Urinary bladder (tissue), 3 donors: ENCODE measurements at regions not wholly inside any gene's neighbourhood (a gene's known extent, or its start where the extent isn't known, plus 50 kb on each side); places are given as distances from the start of the nearest gene placed in this dataset.

Experiments used
- DNase-seq: peaks from one replicate; pipeline ENCODE4 v3.0.0-alpha.2; 2015; ENCODE audit errors: extremely low spot score
- H3K27ac ChIP-seq: one replicate; pipeline ENCODE4 v1.5.1; 2013; ENCODE audit warnings: low read depth, mild to moderate bottlenecking, moderate library complexity
- H3K36me3 ChIP-seq: one replicate; pipeline ENCODE4 v1.6.1; 2013; ENCODE audit warnings: mild to moderate bottlenecking, moderate library complexity; ENCODE audit not compliant: insufficient read depth
- H3K4me1 ChIP-seq: one replicate; pipeline ENCODE4 v1.6.1; 2013; ENCODE audit warnings: mild to moderate bottlenecking, moderate library complexity; ENCODE audit not compliant: insufficient read depth
- H3K4me3 ChIP-seq: one replicate; pipeline ENCODE4 v1.5.1; 2013; ENCODE audit warnings: low read depth, low read length
- WGBS: extraction: QIAGEN DNeasy Blood & Tissue Kit; methylation state at CpG from one replicate; pipeline ENCODE4 v1.1.7; 2013; 5-methylcytosine and 5-hydroxymethylcytosine counted together
- donor health status: healthy with polysubstance abuse.
- donor health status: healthy.

- Histone ChIP-seq H3K36me3 (no peaks in the 10 kb centered on the region), H3K27ac (no peak overlapping the region), H3K4me3 (no peak overlapping the region), H3K4me1 (no peaks in the 10 kb centered on the region)
- 54% methylated on average over 3 of the region's 3 CpGs for WGBS
- no peak for DNase-seq
Measured at GRCh38 chr21:28235169-28235895, 757.3 kb downstream of the LTN1 start.

GRCh38 chr21:28234326-28234725, 758.4 kb downstream of the LTN1 start:
- no peak overlapping the region for H3K27ac ChIP-seq
- WGBS = 90% methylated on average over 5 of the region's 5 CpGs
- no peaks in the 10 kb centered on the region for H3K4me1 ChIP-seq

GRCh38 chr21:28233536-28234220, 759.0 kb downstream of the LTN1 start:
- Histone ChIP-seq H3K4me3 (no peak overlapping the region), H3K27ac (no peak overlapping the region), H3K36me3 (no peaks in the 10 kb centered on the region), H3K4me1 (no peaks in the 10 kb centered on the region)
- 91% methylated on average over 9 of the region's 9 CpGs for WGBS
- DNase-seq = no peak

More at GRCh38 chr21:28234326-28234725, 758.4 kb downstream of the LTN1 start:
- no peaks in the 10 kb centered on the region for H3K36me3 ChIP-seq
- no peak for DNase-seq
- H3K4me3 ChIP-seq = no peak overlapping the region

- WGBS = 19% methylated on average over 1 of the region's 1 CpG
- Histone ChIP-seq H3K36me3 (no peaks in the 10 kb centered on the region), H3K27ac (no peak overlapping the region), H3K4me3 (no peak overlapping the region), H3K4me1 (no peaks in the 10 kb centered on the region)
- DNase-seq = no peak
Measured at GRCh38 chr21:28230559-28230958, 762.1 kb downstream of the LTN1 start.

- WGBS = 51% methylated on average over 4 of the region's 4 CpGs
- no peak overlapping the region for H3K4me3 ChIP-seq
- H3K27ac ChIP-seq = no peak overlapping the region
- H3K4me1 ChIP-seq = no peaks in the 10 kb centered on the region
- H3K36me3 ChIP-seq = no peaks in the 10 kb centered on the region
- DNase-seq = no peak
Measured at GRCh38 chr21:28229814-28230213, 762.9 kb downstream of the LTN1 start.

- no peaks in the 10 kb centered on the region for H3K4me1 ChIP-seq
- WGBS = 82% methylated on average over 2 of the region's 2 CpGs
- H3K4me3 ChIP-seq = no peak overlapping the region
- H3K36me3 ChIP-seq = no peaks in the 10 kb centered on the region
- H3K27ac ChIP-seq = no peak overlapping the region
- DNase-seq = no peak
Measured at GRCh38 chr21:28228636-28228995, 764.1 kb downstream of the LTN1 start.

GRCh38 chr21:28227881-28228635, 764.6 kb downstream of the LTN1 start:
- Histone ChIP-seq H3K4me3 (no peak overlapping the region), H3K4me1 (no peaks in the 10 kb centered on the region), H3K36me3 (no peaks in the 10 kb centered on the region), H3K27ac (no peak overlapping the region)
- no peak for DNase-seq
- 64% methylated on average over 4 of the region's 4 CpGs for WGBS

GRCh38 chr21:28226563-28226962, 766.1 kb downstream of the LTN1 start:
- H3K4me3 ChIP-seq = no peak overlapping the region
- no peak for DNase-seq
- WGBS = 95% methylated on average over 2 of the region's 2 CpGs
- no peak overlapping the region for H3K27ac ChIP-seq
- H3K4me1 ChIP-seq = no peaks in the 10 kb centered on the region
- H3K36me3 ChIP-seq = no peaks in the 10 kb centered on the region

- no peak for DNase-seq
- no peak overlapping the region for H3K4me3 ChIP-seq
- no peak overlapping the region for H3K27ac ChIP-seq
- WGBS = 85% methylated on average over 6 of the region's 6 CpGs
- H3K4me1 ChIP-seq = no peaks in the 10 kb centered on the region
- H3K36me3 ChIP-seq = no peaks in the 10 kb centered on the region
Measured at GRCh38 chr21:28224191-28224726, 768.4 kb downstream of the LTN1 start.

GRCh38 chr21:28221984-28222383, 770.7 kb downstream of the LTN1 start:
- no peaks in the 10 kb centered on the region for H3K4me1 ChIP-seq
- DNase-seq = no peak
- no peak overlapping the region for H3K27ac ChIP-seq
- no peak overlapping the region for H3K4me3 ChIP-seq
- WGBS = 80% methylated on average over 1 of the region's 1 CpG
- no peaks in the 10 kb centered on the region for H3K36me3 ChIP-seq

GRCh38 chr21:28220680-28221079, 772.0 kb downstream of the LTN1 start:
- no peak for DNase-seq
- Histone ChIP-seq H3K4me3 (no peak overlapping the region), H3K27ac (no peak overlapping the region), H3K36me3 (no peaks in the 10 kb centered on the region), H3K4me1 (no peaks in the 10 kb centered on the region)
- WGBS = 33% methylated on average over 2 of the region's 2 CpGs

GRCh38 chr21:28216976-28217523, 775.6 kb downstream of the LTN1 start:
- 95% methylated on average over 1 of the region's 1 CpG for WGBS
- no peaks in the 10 kb centered on the region for H3K36me3 ChIP-seq
- no peak for DNase-seq
- no peak overlapping the region for H3K27ac ChIP-seq
- H3K4me3 ChIP-seq = no peak overlapping the region
- no peaks in the 10 kb centered on the region for H3K4me1 ChIP-seq

GRCh38 chr21:28215214-28215954, 777.3 kb downstream of the LTN1 start:
- no peaks in the 10 kb centered on the region for H3K36me3 ChIP-seq
- no peak overlapping the region for H3K4me3 ChIP-seq
- no peak overlapping the region for H3K27ac ChIP-seq
- DNase-seq = no peak
- H3K4me1 ChIP-seq = no peaks in the 10 kb centered on the region
- 54% methylated on average over 5 of the region's 5 CpGs for WGBS
